NCI-H1417 (cell line): ENCODE measurements at regions not wholly inside any gene's neighbourhood (a gene's known extent, or its start where the extent isn't known, plus 50 kb on each side); places are given as distances from the start of the nearest gene placed in this dataset.

Experiments
- DNase-seq, 3 experiments: peaks; one replicate each; lab custom pipeline; 2025; lab: John Stamatoyannopoulos, UW

- peak in 2 of 3 experiments; percentile 2 to 66 for DNase-seq
Observed at GRCh38 chr5:129400395-129400983, 59.6 kb upstream of the ADAMTS19 start.

- no peak for DNase-seq
Observed at GRCh38 chr5:129405222-129405621, 54.9 kb upstream of the ADAMTS19 start.

- no peak for DNase-seq
Observed at GRCh38 chr5:129406440-129406839, 53.7 kb upstream of the ADAMTS19 start.
